ENCODE measurements at regions not wholly inside any gene's neighbourhood (a gene's known extent, or its start where the extent isn't known, plus 50 kb on each side); places are given as distances from the start of the nearest gene placed in this dataset.
"Not testable (repeated sequence)": the region's sequence is repeated elsewhere in the genome, so short reads cannot be mapped to it uniquely, and the experiment has no call there.

GRCh38 chr17:47064684-47065083, 85.6 kb upstream of the RPRML start:
- Histone ChIP-seq H3K79me2 (ENCODE audit: insufficient read depth) (peaks cover 44% of the 10 kb centered on the region), H3K9ac (no peak overlapping the region), H4K20me1 (ENCODE audit: insufficient read depth) (no peaks in the 10 kb centered on the region), H3K4me3 (ENCODE audit: low read depth in 2 of 2, low read length in 1 of 2) (no peak overlapping the region), H3K27me3 (ENCODE audit: insufficient read depth) (no peaks in the 10 kb centered on the region), H3F3A (replicated peaks; ENCODE audit: insufficient read depth) (peaks cover 17% of the 10 kb centered on the region), H3K36me3 (replicated peaks in 1 of 2; ENCODE audit: control insufficient read depth in 1 of 2, insufficient read depth in 2 of 2, low read length in 1 of 2) (peaks cover 2 to 35% of the 10 kb centered on the region in 2 experiments), H3K27ac (ENCODE audit: low read depth in 2 of 2, low read length in 1 of 2) (no peak overlapping the region), H3K4me1 (ENCODE audit: control insufficient read depth in 1 of 2, insufficient read depth in 2 of 2, low read depth in 1 of 2, low read length in 1 of 2) (peaks cover 0 to 7% of the 10 kb centered on the region in 2 experiments; a peak in 2 of 4 replicates), H3K4me2 (no peak overlapping the region), H3K9me2 (no peaks in the 10 kb centered on the region; the same call in 1 of the 2 replicates), H2AFZ (ENCODE audit: low read depth) (no peak overlapping the region), H3K9me3 (peaks cover 10% of the 10 kb centered on the region; the same call in 1 of the 2 replicates)
- POLR2A ChIA-PET, result no interaction called here
- DNase-seq, result no peak
- 97% methylated on average over 5 of the region's 5 CpGs for WGBS (ENCODE audit: low lambda C conversion rate)
- TF ChIP-seq SIN3A (IDR thresholded peaks at IDR 0.05; ENCODE audit: borderline replicate concordance, low read depth, low read length) (no peak), FOSL2 (IDR thresholded peaks at IDR 0.05; ENCODE audit: borderline replicate concordance, low read depth) (no peak), RFX5 (IDR thresholded peaks at IDR 0.05; ENCODE audit: low read length) (no peak)
- TF ChIP-seq, protein P1, sequence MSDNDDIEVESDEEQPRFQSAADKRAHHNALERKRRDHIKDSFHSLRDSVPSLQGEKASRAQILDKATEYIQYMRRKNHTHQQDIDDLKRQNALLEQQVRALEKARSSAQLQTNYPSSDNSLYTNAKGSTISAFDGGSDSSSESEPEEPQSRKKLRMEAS (IDR thresholded peaks at IDR 0.05; ENCODE audit: low read depth), result no peak
- CTCF ChIA-PET, result interaction anchor here (1.0 kb wide), 1 partner anchor 230 kb away, joined by 3 read pairs; no protein-coding TSS in a partner anchor

DNA sequence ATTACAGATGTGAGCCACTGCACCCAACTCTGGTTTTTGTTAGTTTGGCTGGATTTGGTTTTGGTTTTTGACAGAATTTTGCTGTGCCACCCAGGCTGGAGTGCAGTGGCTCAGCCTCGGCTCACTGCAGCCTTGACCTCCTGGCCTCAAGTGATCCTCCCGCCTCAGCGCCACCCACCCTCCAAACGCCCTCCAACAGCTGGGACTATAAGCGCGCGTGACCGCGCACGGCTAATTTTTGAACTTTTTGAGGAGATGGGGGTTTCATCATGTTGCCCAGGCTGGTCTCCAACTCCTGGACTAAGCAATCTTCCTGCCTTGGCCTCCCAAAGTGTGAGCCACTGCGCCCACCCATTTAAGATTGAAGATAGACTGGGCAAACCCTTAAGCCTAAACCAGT, 84.4 kb upstream of the RPRML start:
- no peaks in the 10 kb centered on the region for H3K27me3 ChIP-seq (ENCODE audit: insufficient read depth)
- no peak overlapping the region for H3K4me2 ChIP-seq
- H3K9ac ChIP-seq, result no peak overlapping the region
- POLR2A ChIA-PET, result no interaction called here
- WGBS (ENCODE audit: low lambda C conversion rate), result 95% methylated on average over 11 of the region's 11 CpGs
- H3K36me3 ChIP-seq (replicated peaks in 1 of 2; ENCODE audit: control insufficient read depth in 1 of 2, insufficient read depth in 2 of 2, low read length in 1 of 2), result peaks cover 2 to 37% of the 10 kb centered on the region in 2 experiments
- no peaks in the 10 kb centered on the region for H4K20me1 ChIP-seq (ENCODE audit: insufficient read depth)
- H3K9me3 ChIP-seq, result peaks cover 10% of the 10 kb centered on the region; the same call in 1 of the 2 replicates
- H3F3A ChIP-seq (replicated peaks; ENCODE audit: insufficient read depth), result peaks cover 14% of the 10 kb centered on the region
- H3K27ac ChIP-seq (ENCODE audit: low read depth in 2 of 2, low read length in 1 of 2), result no peak overlapping the region
- H3K9me2 ChIP-seq, result no peaks in the 10 kb centered on the region; the same call in 1 of the 2 replicates
- H2AFZ ChIP-seq (ENCODE audit: low read depth), result no peak overlapping the region
- H3K79me2 ChIP-seq (ENCODE audit: insufficient read depth), result peaks cover 44% of the 10 kb centered on the region
- TF ChIP-seq, protein P2, sequence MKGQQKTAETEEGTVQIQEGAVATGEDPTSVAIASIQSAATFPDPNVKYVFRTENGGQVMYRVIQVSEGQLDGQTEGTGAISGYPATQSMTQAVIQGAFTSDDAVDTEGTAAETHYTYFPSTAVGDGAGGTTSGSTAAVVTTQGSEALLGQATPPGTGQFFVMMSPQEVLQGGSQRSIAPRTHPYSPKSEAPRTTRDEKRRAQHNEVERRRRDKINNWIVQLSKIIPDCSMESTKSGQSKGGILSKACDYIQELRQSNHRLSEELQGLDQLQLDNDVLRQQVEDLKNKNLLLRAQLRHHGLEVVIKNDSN (IDR thresholded peaks at IDR 0.05; ENCODE audit: borderline replicate concordance, low read depth), result no peak
- TF ChIP-seq MXI1 (IDR thresholded peaks at IDR 0.05; ENCODE audit: low read depth, low read length) (no peak), NFIC (IDR thresholded peaks at IDR 0.05; ENCODE audit: borderline replicate concordance) (no peak), ELF1 (IDR thresholded peaks at IDR 0.05) (no peak), ZBTB33 (IDR thresholded peaks at IDR 0.05; ENCODE audit: borderline replicate concordance, low read depth) (no peak), GABPA (IDR thresholded peaks at IDR 0.05; ENCODE audit: low read depth) (no peak), TEAD4 (IDR thresholded peaks at IDR 0.05; ENCODE audit: borderline replicate concordance, insufficient read depth) (no peak), RCOR1 (IDR thresholded peaks at IDR 0.05; ENCODE audit: low read length) (no peak)
- TF ChIP-seq, protein P3, sequence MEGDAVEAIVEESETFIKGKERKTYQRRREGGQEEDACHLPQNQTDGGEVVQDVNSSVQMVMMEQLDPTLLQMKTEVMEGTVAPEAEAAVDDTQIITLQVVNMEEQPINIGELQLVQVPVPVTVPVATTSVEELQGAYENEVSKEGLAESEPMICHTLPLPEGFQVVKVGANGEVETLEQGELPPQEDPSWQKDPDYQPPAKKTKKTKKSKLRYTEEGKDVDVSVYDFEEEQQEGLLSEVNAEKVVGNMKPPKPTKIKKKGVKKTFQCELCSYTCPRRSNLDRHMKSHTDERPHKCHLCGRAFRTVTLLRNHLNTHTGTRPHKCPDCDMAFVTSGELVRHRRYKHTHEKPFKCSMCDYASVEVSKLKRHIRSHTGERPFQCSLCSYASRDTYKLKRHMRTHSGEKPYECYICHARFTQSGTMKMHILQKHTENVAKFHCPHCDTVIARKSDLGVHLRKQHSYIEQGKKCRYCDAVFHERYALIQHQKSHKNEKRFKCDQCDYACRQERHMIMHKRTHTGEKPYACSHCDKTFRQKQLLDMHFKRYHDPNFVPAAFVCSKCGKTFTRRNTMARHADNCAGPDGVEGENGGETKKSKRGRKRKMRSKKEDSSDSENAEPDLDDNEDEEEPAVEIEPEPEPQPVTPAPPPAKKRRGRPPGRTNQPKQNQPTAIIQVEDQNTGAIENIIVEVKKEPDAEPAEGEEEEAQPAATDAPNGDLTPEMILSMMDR (IDR thresholded peaks at IDR 0.05), result no peak
- TF ChIP-seq, protein P1 (IDR thresholded peaks at IDR 0.05; ENCODE audit: low read depth), result no peak
- CTCF ChIA-PET, result no interaction called here
- H3K4me1 ChIP-seq (ENCODE audit: control insufficient read depth in 1 of 2, insufficient read depth in 2 of 2, low read depth in 1 of 2, low read length in 1 of 2), result peaks cover 0 to 7% of the 10 kb centered on the region in 2 experiments; a peak in 2 of 4 replicates
- no peak for DNase-seq
- no peak overlapping the region for H3K4me3 ChIP-seq (ENCODE audit: low read depth in 2 of 2, low read length in 1 of 2)

DNA sequence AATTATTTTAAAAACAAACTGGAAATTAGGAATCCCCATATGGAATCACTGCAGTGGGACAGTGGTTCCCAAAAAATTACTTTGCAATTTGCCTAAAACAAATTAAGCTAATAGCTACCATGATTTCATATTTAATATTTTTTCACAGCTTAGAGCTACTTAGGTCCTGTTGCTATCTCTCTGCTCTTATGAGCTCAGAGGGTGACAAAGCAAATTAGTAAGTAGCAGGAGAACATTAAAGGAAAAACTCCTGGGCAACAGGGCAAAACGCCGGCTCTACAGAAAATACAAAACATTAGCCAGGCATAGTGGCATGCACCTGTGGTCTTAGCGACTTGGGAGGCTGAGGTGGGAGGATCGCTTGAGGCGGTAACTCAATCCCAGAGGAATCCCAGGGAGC, 83.8 kb upstream of the RPRML start:
- H3K9me2 ChIP-seq; POLR2A ChIA-PET; H3K9me3 ChIP-seq; H3K4me2 ChIP-seq; CTCF ChIA-PET; H3F3A ChIP-seq (replicated peaks; ENCODE audit: insufficient read depth); H3K27me3 ChIP-seq (ENCODE audit: insufficient read depth); H2AFZ ChIP-seq (ENCODE audit: low read depth); H3K9ac ChIP-seq; H4K20me1 ChIP-seq (ENCODE audit: insufficient read depth); DNase-seq; H3K4me3 ChIP-seq (ENCODE audit: low read depth in 2 of 2, low read length in 1 of 2); H3K4me1 ChIP-seq (ENCODE audit: control insufficient read depth in 1 of 2, insufficient read depth in 2 of 2, low read depth in 1 of 2, low read length in 1 of 2); H3K27ac ChIP-seq (ENCODE audit: low read depth in 2 of 2, low read length in 1 of 2): not testable (repeated sequence)
- Histone ChIP-seq H3K36me3 (replicated peaks in 1 of 2; ENCODE audit: control insufficient read depth in 1 of 2, insufficient read depth in 2 of 2, low read length in 1 of 2) (peaks cover 2 to 37% of the 10 kb centered on the region in 2 experiments), H3K79me2 (ENCODE audit: insufficient read depth) (peaks cover 47% of the 10 kb centered on the region)
- WGBS (ENCODE audit: low lambda C conversion rate), result 97% methylated on average over 5 of the region's 5 CpGs

All from SK-N-SH (cell line).